HG03095 (cell line): ENCODE measurements at regions not wholly inside any gene's neighbourhood (a gene's known extent, or its start where the extent isn't known, plus 50 kb on each side); places are given as distances from the start of the nearest gene placed in this dataset.

ENCODE experiments used
- ATAC-seq: cut with Tn5 transposase; IDR thresholded peaks from one replicate; pipeline ENCODE4 v1.9.1; 2021; ENCODE audit warnings: moderate library complexity; ENCODE audit not compliant: unreplicated experiment

- ATAC-seq = no peak
These were observed 318.3 kb downstream of the NDFIP2 start for GRCh38 chr13:79799059-79799867.

GRCh38 chr13:79796136-79796535 is 315.2 kb downstream of the NDFIP2 start:
- no peak for ATAC-seq

- no peak for ATAC-seq
These were observed 314.0 kb downstream of the NDFIP2 start for GRCh38 chr13:79794931-79795330.

GRCh38 chr13:79792716-79793115 is 311.8 kb downstream of the NDFIP2 start:
- ATAC-seq = no peak

GRCh38 chr13:79791471-79792042 is 310.6 kb downstream of the NDFIP2 start:
- ATAC-seq = no peak

GRCh38 chr13:79786176-79786575 is 305.2 kb downstream of the NDFIP2 start:
- no peak for ATAC-seq

- ATAC-seq = no peak
These were observed 301.7 kb downstream of the NDFIP2 start for GRCh38 chr13:79782541-79783205.

GRCh38 chr13:79781829-79782540 is 301.0 kb downstream of the NDFIP2 start:
- ATAC-seq = no peak

- no peak for ATAC-seq
These were observed 299.3 kb downstream of the NDFIP2 start for GRCh38 chr13:79780240-79780639.

GRCh38 chr13:79779761-79780160 is 298.8 kb downstream of the NDFIP2 start:
- ATAC-seq = no peak

GRCh38 chr13:79778741-79779460 is 297.9 kb downstream of the NDFIP2 start:
- ATAC-seq = no peak

- ATAC-seq = no peak
These were observed 296.5 kb downstream of the NDFIP2 start for GRCh38 chr13:79777504-79777903.

- no peak for ATAC-seq
These were observed 295.8 kb downstream of the NDFIP2 start for GRCh38 chr13:79776531-79777295.

- ATAC-seq = no peak
These were observed 294.9 kb downstream of the NDFIP2 start for GRCh38 chr13:79775830-79776229.

GRCh38 chr13:79772811-79773210 is 291.9 kb downstream of the NDFIP2 start:
- ATAC-seq = no peak

GRCh38 chr13:79771493-79771892 is 290.5 kb downstream of the NDFIP2 start:
- no peak for ATAC-seq

GRCh38 chr13:79770056-79770455 is 289.1 kb downstream of the NDFIP2 start:
- ATAC-seq = no peak

GRCh38 chr13:79767126-79767525 is 286.2 kb downstream of the NDFIP2 start:
- no peak for ATAC-seq

- ATAC-seq = no peak
These were observed 284.4 kb downstream of the NDFIP2 start for GRCh38 chr13:79765331-79765730.

GRCh38 chr13:79749984-79750551 is 269.1 kb downstream of the NDFIP2 start:
- no peak for ATAC-seq
